ENCODE measurements at regions not wholly inside any gene's neighbourhood (a gene's known extent, or its start where the extent isn't known, plus 50 kb on each side); places are given as distances from the start of the nearest gene placed in this dataset.

- no peak for TF ChIP-seq CTCF (IDR thresholded peaks at IDR 0.05)
- no peak for TF ChIP-seq ZFX (IDR thresholded peaks at IDR 0.05; ENCODE audit: borderline replicate concordance)
These were observed 54.2 kb upstream of the GZMB start for GRCh38 chr14:24688030-24688658.

Data from 22Rv1 (cell line).